ENCODE measurements at regions not wholly inside any gene's neighbourhood (a gene's known extent, or its start where the extent isn't known, plus 50 kb on each side); places are given as distances from the start of the nearest gene placed in this dataset.

DNA sequence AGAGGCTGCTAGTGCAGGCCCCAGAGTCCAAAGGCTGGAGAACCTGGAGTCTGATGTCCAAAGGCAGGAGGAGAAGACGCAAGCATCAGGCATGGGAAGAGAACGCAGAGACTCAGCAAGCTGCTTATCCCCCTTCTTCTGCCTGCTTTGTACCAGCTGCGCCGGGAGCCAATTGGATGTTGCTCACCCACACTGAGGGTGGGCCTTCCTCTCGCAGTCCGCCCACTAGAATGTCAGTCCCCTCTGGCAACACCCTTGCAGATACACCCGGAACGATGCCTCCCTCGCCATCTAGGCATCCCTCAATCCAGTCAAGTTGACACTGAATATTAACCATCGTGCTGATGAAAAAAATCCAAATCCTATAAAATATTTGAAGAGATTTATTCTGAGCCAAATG is 141.6 kb downstream of the TWIST2 start:
- TF ChIP-seq, protein P1, sequence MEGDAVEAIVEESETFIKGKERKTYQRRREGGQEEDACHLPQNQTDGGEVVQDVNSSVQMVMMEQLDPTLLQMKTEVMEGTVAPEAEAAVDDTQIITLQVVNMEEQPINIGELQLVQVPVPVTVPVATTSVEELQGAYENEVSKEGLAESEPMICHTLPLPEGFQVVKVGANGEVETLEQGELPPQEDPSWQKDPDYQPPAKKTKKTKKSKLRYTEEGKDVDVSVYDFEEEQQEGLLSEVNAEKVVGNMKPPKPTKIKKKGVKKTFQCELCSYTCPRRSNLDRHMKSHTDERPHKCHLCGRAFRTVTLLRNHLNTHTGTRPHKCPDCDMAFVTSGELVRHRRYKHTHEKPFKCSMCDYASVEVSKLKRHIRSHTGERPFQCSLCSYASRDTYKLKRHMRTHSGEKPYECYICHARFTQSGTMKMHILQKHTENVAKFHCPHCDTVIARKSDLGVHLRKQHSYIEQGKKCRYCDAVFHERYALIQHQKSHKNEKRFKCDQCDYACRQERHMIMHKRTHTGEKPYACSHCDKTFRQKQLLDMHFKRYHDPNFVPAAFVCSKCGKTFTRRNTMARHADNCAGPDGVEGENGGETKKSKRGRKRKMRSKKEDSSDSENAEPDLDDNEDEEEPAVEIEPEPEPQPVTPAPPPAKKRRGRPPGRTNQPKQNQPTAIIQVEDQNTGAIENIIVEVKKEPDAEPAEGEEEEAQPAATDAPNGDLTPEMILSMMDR (conservative IDR thresholded peaks at IDR 0.05; ENCODE audit: low read depth, low read length) = no peak
- H3K4me3 ChIP-seq (ENCODE audit: low read length) = no peak overlapping the region
- no peak for DNase-seq (ENCODE audit: low read depth)

DNA sequence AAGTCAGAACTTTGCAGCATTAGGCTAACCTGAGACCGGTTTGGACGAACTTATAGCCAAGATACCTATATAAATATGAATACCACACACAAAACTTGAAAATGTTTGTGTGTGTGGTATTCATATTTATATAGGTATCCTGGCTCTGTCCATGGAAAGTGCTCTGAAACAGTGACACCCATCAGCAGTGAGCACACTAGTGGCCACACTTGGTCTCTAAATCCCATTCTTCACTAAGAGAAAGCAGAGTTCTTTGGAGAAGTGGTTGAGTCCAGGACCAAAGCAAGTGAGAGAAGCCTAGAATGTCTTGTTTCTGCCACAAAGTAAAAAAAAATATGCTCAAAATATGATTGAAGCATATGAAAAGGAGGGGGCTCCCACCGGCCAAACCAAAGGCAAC is 146.5 kb downstream of the TWIST2 start:
- no peak overlapping the region for H3K4me3 ChIP-seq (ENCODE audit: low read length)
- TF ChIP-seq, protein P1 (conservative IDR thresholded peaks at IDR 0.05; ENCODE audit: low read depth, low read length) = no peak
- no peak for DNase-seq (ENCODE audit: low read depth)

DNA sequence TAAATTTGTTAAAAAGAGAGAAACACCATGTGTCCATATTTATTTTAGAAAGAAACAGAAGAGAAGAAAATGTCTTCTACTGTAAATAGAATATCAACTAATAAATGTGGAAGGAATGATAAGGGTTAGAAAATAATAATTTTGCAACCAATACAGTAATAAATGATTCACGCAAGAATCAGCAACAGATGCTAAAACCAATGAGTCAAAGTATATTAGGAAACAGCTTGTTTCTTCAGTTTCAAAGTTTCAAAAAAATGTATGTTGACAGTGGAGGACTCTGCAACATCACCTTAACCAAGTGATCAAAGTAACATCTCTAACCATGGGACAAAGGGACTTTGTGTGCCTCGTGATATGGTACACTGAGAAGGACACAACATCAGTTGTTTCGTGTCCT is 147.0 kb downstream of the TWIST2 start:
- H3K4me3 ChIP-seq (ENCODE audit: low read length) = no peak overlapping the region
- TF ChIP-seq, protein P1 (conservative IDR thresholded peaks at IDR 0.05; ENCODE audit: low read depth, low read length) = no peak
- DNase-seq (ENCODE audit: low read depth) = no peak

DNA sequence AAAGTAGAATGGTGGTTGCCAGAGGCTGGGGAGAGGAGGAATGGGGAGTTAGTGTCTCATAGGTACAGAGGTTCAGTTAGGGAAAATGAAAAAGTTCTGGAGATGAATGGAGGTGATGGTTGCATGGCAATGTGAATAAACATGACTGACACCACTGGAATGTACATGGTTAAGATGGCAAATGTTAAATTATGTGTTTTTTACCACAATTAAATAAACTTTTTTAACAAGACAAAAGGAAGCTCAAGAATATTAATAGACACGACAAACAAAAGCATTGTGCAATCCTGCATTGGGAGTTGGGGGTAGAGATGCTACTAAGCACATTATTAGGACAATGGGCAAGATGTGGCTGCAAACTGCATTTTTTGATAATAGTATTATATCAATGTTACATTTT is 147.7 kb downstream of the TWIST2 start:
- TF ChIP-seq, protein P1 (conservative IDR thresholded peaks at IDR 0.05; ENCODE audit: low read depth, low read length) = no peak
- no peak overlapping the region for H3K4me3 ChIP-seq (ENCODE audit: low read length)
- DNase-seq (ENCODE audit: low read depth) = no peak

DNA sequence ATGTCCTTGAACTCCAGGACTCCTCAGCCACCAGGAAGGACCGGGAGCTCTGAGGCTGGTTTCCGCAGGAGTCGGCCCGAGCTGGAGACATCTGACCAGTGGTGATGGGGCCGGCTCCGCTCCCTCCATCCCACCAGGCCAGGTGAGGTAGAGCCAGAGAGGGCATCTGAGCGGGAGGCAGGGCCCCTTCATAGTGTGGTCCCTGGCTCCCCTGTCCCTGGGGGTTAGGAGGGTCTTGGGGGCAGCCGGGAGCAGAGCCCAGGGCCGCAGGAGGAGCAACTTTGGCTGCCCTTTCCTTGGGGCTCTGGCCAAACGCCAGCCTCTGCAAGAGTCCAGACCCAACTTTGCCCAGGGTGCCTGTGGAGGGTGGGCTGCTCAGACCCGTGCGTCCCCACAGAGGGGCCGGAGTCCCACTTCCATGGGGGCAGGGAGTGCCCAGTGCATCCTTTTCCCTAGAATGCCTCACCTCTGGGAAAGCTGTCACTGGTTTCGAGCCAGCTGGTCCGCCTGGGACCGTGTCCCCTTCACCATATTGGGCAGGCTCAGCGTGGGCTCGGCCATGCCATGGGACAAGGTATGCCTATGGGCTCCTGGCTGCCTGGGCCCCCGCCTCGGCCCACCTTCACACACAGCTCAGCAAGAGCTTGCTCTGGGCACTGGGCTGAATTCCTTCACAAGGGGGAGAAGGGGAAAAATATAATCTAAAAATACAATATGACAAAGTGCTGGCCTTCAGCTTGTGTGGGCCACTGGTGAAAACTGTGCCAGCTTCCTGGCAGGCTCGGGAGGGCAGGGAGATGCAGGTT is 148.6 kb downstream of the TWIST2 start:
- H3K4me3 ChIP-seq (ENCODE audit: low read length) = no peak overlapping the region
- no peak for DNase-seq (ENCODE audit: low read depth)
- TF ChIP-seq, protein P1 (conservative IDR thresholded peaks at IDR 0.05; ENCODE audit: low read depth, low read length) = no peak

DNA sequence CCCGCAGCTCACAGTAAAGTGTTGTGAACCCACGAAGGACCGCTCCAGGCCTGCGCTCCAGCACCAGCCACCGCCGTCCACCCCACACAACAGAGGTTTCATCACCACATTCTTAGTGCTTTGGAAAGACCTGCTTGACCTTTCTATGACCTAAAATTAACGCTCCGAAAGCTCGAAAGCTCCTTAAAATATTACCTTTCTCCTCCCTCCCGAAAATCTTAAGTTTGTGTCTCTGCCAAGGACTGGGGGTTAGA is 149.2 kb downstream of the TWIST2 start:
- DNase-seq (ENCODE audit: low read depth) = no peak
- TF ChIP-seq, protein P1 (conservative IDR thresholded peaks at IDR 0.05; ENCODE audit: low read depth, low read length) = no peak
- H3K4me3 ChIP-seq (ENCODE audit: low read length) = no peak overlapping the region

DNA sequence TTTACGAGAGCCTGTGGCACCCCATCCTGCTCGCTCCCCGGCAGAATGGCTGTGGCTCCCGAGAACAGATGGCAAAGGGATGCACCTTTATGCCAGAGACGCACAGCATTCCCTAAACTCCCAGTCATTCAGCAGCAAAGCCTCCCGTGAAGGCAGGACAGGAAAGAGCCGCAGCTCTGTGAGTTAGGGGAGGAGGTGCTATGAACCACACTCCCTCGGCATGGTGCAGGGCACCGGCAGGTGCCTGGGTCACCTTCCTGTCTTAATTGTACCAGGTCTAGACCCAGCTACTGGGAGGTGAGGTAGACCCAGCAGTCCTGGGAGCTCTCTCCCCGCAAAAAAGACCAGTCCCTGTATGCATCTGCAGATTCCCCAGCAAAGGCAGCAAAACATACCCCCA is 149.8 kb downstream of the TWIST2 start:
- DNase-seq (ENCODE audit: low read depth) = no peak
- TF ChIP-seq, protein P1 (conservative IDR thresholded peaks at IDR 0.05; ENCODE audit: low read depth, low read length) = no peak
- no peak overlapping the region for H3K4me3 ChIP-seq (ENCODE audit: low read length)
